Thoracic aorta (tissue), 2 donors: ENCODE measurements at regions not wholly inside any gene's neighbourhood (a gene's known extent, or its start where the extent isn't known, plus 50 kb on each side); places are given as distances from the start of the nearest gene placed in this dataset.
"Not testable (repeated sequence)": the region's sequence is repeated elsewhere in the genome, so short reads cannot be mapped to it uniquely, and the experiment has no call there.

Experiments used
- ATAC-seq: fragments of 150-250 bp; one replicate; pipeline ENCODE4 v1.8.0; 2017; ENCODE audit warnings: low read depth; ENCODE audit not compliant: insufficient number of reproducible peaks, low FRiP score
- DNase-seq: peaks from one replicate; pipeline ENCODE4 v3.0.0-alpha.2; 2020; ENCODE audit warnings: low spot score
- H3K27ac ChIP-seq, 2 donors: fragments of 200-600 bp; sonication (generic); 1 replicate in 1 of 2; 2 replicates in 1 of 2; pipeline ENCODE4 v1.5.1; 2016; ENCODE audit warnings: mild to moderate bottlenecking in 2 of 2, moderate library complexity in 2 of 2
- H3K27me3 ChIP-seq: fragments of 200-600 bp; sonication (generic); replicated peaks from 2 replicates; pipeline ENCODE4 v1.6.0; 2016; ENCODE audit warnings: mild to moderate bottlenecking; ENCODE audit not compliant: insufficient read depth
- H3K36me3 ChIP-seq: fragments of 200-600 bp; sonication (generic); one replicate; pipeline ENCODE4 v1.5.1; 2016
- H3K4me1 ChIP-seq, 2 donors: fragments of 200-600 bp; sonication (generic); 1 replicate in 1 of 2; 2 replicates in 1 of 2; pipeline versions ENCODE4 v1.5.1 to v1.6.0; 2016; ENCODE audit warnings: low read depth in 2 of 2, mild to moderate bottlenecking in 1 of 2; ENCODE audit not compliant: control insufficient read depth in 1 of 2
- H3K4me3 ChIP-seq: fragments of 200-600 bp; sonication (generic); 2 replicates; pipeline ENCODE4 v1.5.1; 2016; ENCODE audit warnings: mild to moderate bottlenecking
- H3K9me3 ChIP-seq: fragments of 200-600 bp; sonication (generic); 2 replicates; pipeline ENCODE4 v1.5.1; 2016
- CTCF ChIP-seq: fragments of 200-600 bp; sonication (generic); IDR thresholded peaks from one replicate; pipeline ENCODE4 v1.5.1; 2019; ENCODE audit warnings: antibody characterized with exemption

- Histone ChIP-seq H3K36me3 (no peaks in the 10 kb centered on the region), H3K27ac (no peak overlapping the region), H3K4me1 (no peaks in the 10 kb centered on the region), H3K27me3 (no peaks in the 10 kb centered on the region), H3K4me3 (no peak overlapping the region), H3K9me3 (no peaks in the 10 kb centered on the region)
- TF ChIP-seq CTCF: no peak
- ATAC-seq (no peak), DNase-seq (no peak)
Observed at GRCh38 chr4:174012135-174012885, 271.2 kb downstream of the FBXO8 start.

- Histone ChIP-seq H3K27me3 (no peaks in the 10 kb centered on the region), H3K4me1 (no peaks in the 10 kb centered on the region), H3K27ac (no peak overlapping the region), H3K4me3 (no peak overlapping the region), H3K9me3 (no peaks in the 10 kb centered on the region), H3K36me3 (no peaks in the 10 kb centered on the region)
- ATAC-seq (no peak), DNase-seq (no peak)
- no peak for TF ChIP-seq CTCF
Observed at GRCh38 chr4:174010547-174010946, 272.9 kb downstream of the FBXO8 start.

- no peak for DNase-seq
- H3K36me3 ChIP-seq: no peaks in the 10 kb centered on the region
- no peak for ATAC-seq
- no peaks in the 10 kb centered on the region for H3K9me3 ChIP-seq
- TF ChIP-seq CTCF: no peak
- H3K4me3 ChIP-seq: no peak overlapping the region
- H3K27ac ChIP-seq: no peak overlapping the region
- no peaks in the 10 kb centered on the region for H3K27me3 ChIP-seq
- H3K4me1 ChIP-seq: peaks cover 0 to 5% of the 10 kb centered on the region in 2 donors
Observed at GRCh38 chr4:174009686-174010451, 273.6 kb downstream of the FBXO8 start.

GRCh38 chr4:174005422-174005821, 278.0 kb downstream of the FBXO8 start:
- DNase-seq (no peak), ATAC-seq (peak; percentile 49)
- H3K27ac ChIP-seq: no peak overlapping the region
- no peak overlapping the region for H3K4me3 ChIP-seq
- H3K9me3 ChIP-seq: no peaks in the 10 kb centered on the region
- TF ChIP-seq CTCF: no peak
- peaks cover 0 to 5% of the 10 kb centered on the region in 2 donors for H3K4me1 ChIP-seq
- no peaks in the 10 kb centered on the region for H3K27me3 ChIP-seq
- H3K36me3 ChIP-seq: no peaks in the 10 kb centered on the region

GRCh38 chr4:173998471-173999144, 284.9 kb downstream of the FBXO8 start:
- no peak for ATAC-seq
- no peaks in the 10 kb centered on the region for H3K27me3 ChIP-seq
- no peaks in the 10 kb centered on the region for H3K9me3 ChIP-seq
- H3K27ac ChIP-seq: no peak overlapping the region
- no peak for TF ChIP-seq CTCF
- no peaks in the 10 kb centered on the region for H3K36me3 ChIP-seq
- DNase-seq: no peak
- H3K4me3 ChIP-seq: no peak overlapping the region
- no peaks in the 10 kb centered on the region for H3K4me1 ChIP-seq

GRCh38 chr4:173995779-173996178, 287.7 kb downstream of the FBXO8 start:
- not testable (repeated sequence) for DNase-seq, H3K27me3 ChIP-seq, H3K4me1 ChIP-seq, H3K9me3 ChIP-seq, H3K36me3 ChIP-seq, H3K27ac ChIP-seq, H3K4me3 ChIP-seq, ATAC-seq
